WTC11 (cell line): ENCODE measurements at regions not wholly inside any gene's neighbourhood (a gene's known extent, or its start where the extent isn't known, plus 50 kb on each side); places are given as distances from the start of the nearest gene placed in this dataset.

ENCODE experiments used
- ATF1 ChIP-seq: sonication (generic); formaldehyde crosslinking; IDR thresholded peaks from 2 replicates; pipeline ENCODE4 v1.8.1; 2023; ENCODE audit warnings: mild to moderate bottlenecking, moderate library complexity, missing genetic modification reagents
- CREB1 ChIP-seq: sonication (generic); formaldehyde crosslinking; IDR thresholded peaks from 2 replicates; pipeline ENCODE4 v1.8.0; 2023; ENCODE audit warnings: mild to moderate bottlenecking, missing genetic modification reagents
- ELF4 ChIP-seq: sonication (generic); formaldehyde crosslinking; IDR thresholded peaks from 2 replicates; pipeline ENCODE4 v1.8.1; 2022; ENCODE audit warnings: low read depth, mild to moderate bottlenecking, moderate library complexity, missing genetic modification reagents
- FOXJ3 ChIP-seq: sonication (generic); formaldehyde crosslinking; IDR thresholded peaks from 2 replicates; pipeline ENCODE4 v1.9.0; 2021; ENCODE audit warnings: missing genetic modification reagents, mild to moderate bottlenecking, borderline replicate concordance
- FOXP1 ChIP-seq: sonication (generic); formaldehyde crosslinking; IDR thresholded peaks from 2 replicates; pipeline ENCODE4 v1.8.0; 2022; ENCODE audit warnings: missing genetic modification reagents, mild to moderate bottlenecking, moderate library complexity, borderline replicate concordance
- TEAD4 ChIP-seq: sonication (generic); formaldehyde crosslinking; IDR thresholded peaks from 2 replicates; pipeline ENCODE4 v1.8.0; 2022; ENCODE audit warnings: mild to moderate bottlenecking, missing genetic modification reagents
- ZNF121 ChIP-seq: sonication (generic); formaldehyde crosslinking; IDR thresholded peaks from 2 replicates; pipeline ENCODE4 v1.8.0; 2023; ENCODE audit warnings: missing genetic modification reagents
- TF ChIP-seq, protein P1 (sequence below): fragments of 200-600 bp; IDR thresholded peaks from 2 replicates; pipeline ENCODE4 v1.8.0; 2022; ENCODE audit warnings: antibody characterized with exemption
- TF ChIP-seq, protein P2 (sequence below): fragments of 250-450 bp; sonication (Bioruptor Pico); conservative IDR thresholded peaks from 2 replicates; pipeline ENCODE4 v1.9.0; 2021; ENCODE audit warnings: mild to moderate bottlenecking
- TF ChIP-seq, protein P3 (sequence below): sonication (generic); formaldehyde crosslinking; IDR thresholded peaks from 2 replicates; pipeline ENCODE4 v1.8.1; 2023; ENCODE audit warnings: mild to moderate bottlenecking, missing genetic modification reagents, borderline replicate concordance
- TF ChIP-seq, protein P4 (sequence below): sonication (generic); formaldehyde crosslinking; IDR thresholded peaks from 2 replicates; pipeline ENCODE4 v1.8.1; 2022; ENCODE audit warnings: mild to moderate bottlenecking, moderate library complexity, missing genetic modification reagents
- TF ChIP-seq, protein P5 (sequence below): sonication (generic); formaldehyde crosslinking; IDR thresholded peaks from 2 replicates; pipeline ENCODE4 v1.8.0; 2022; ENCODE audit warnings: mild to moderate bottlenecking, missing genetic modification reagents

DNA sequence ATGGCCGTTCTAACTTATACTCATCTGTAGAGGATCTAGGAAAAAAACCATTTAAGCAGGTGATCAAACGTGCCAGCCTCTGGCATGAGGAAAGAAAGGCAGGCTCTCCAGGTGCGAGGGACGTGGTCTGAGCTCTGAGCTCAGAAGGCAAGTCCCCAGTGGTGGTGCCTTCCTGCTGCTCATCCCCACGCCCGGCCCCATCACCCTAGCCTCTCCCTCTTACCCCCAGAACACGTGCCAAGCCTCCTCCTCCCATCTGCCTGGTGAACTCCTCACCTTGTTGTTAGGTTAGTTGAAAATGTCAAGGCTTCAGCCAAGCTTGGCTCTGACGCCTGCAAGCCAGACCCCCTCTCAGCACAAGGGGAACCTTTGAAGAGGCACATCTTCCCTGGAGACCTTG, 571.2 kb upstream of the MKI67 start:
- TF ChIP-seq, protein P1, sequence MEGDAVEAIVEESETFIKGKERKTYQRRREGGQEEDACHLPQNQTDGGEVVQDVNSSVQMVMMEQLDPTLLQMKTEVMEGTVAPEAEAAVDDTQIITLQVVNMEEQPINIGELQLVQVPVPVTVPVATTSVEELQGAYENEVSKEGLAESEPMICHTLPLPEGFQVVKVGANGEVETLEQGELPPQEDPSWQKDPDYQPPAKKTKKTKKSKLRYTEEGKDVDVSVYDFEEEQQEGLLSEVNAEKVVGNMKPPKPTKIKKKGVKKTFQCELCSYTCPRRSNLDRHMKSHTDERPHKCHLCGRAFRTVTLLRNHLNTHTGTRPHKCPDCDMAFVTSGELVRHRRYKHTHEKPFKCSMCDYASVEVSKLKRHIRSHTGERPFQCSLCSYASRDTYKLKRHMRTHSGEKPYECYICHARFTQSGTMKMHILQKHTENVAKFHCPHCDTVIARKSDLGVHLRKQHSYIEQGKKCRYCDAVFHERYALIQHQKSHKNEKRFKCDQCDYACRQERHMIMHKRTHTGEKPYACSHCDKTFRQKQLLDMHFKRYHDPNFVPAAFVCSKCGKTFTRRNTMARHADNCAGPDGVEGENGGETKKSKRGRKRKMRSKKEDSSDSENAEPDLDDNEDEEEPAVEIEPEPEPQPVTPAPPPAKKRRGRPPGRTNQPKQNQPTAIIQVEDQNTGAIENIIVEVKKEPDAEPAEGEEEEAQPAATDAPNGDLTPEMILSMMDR: no peak
- TF ChIP-seq, protein P2, sequence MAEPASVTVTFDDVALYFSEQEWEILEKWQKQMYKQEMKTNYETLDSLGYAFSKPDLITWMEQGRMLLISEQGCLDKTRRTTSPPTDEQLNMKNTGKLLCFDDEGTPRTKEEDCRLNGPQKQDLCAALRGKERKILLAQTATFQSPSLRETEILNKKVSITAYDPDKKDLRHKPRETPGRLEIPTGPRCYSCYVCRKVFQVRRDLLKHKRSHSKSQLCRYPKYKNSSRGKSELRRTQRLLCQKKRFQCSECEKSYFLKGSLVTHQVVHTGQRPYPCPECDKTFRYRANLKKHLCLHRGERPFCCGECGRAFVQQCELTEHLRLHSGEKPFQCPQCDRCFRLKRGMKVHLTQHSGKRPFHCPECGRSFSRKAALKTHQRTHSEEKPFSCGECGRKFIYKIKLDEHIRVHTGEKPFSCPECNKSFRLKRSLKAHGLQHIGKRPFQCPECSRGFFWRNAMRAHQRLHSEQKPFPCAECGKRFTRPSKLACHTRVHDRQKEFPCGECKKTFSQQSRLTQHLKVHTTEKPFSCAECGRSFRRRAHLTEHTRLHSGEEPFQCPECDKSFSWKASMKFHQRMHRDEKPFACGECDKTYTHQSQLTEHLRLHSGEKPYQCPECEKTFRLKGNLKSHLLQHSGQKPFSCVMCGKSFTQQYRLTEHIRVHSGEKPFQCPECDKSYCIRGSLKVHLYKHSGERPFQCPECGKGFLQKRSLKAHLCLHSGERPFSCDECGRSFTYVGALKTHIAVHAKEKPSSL (CRISPR knock-in tag): no peak
- TF ChIP-seq ELF4 (CRISPR knock-in tag) (no peak), CREB1 (CRISPR knock-in tag) (no peak), ATF1 (CRISPR knock-in tag) (no peak), FOXP1 (CRISPR knock-in tag) (no peak), FOXJ3 (no peak), TEAD4 (CRISPR knock-in tag) (no peak), ZNF121 (CRISPR knock-in tag) (no peak)
- TF ChIP-seq, protein P3, sequence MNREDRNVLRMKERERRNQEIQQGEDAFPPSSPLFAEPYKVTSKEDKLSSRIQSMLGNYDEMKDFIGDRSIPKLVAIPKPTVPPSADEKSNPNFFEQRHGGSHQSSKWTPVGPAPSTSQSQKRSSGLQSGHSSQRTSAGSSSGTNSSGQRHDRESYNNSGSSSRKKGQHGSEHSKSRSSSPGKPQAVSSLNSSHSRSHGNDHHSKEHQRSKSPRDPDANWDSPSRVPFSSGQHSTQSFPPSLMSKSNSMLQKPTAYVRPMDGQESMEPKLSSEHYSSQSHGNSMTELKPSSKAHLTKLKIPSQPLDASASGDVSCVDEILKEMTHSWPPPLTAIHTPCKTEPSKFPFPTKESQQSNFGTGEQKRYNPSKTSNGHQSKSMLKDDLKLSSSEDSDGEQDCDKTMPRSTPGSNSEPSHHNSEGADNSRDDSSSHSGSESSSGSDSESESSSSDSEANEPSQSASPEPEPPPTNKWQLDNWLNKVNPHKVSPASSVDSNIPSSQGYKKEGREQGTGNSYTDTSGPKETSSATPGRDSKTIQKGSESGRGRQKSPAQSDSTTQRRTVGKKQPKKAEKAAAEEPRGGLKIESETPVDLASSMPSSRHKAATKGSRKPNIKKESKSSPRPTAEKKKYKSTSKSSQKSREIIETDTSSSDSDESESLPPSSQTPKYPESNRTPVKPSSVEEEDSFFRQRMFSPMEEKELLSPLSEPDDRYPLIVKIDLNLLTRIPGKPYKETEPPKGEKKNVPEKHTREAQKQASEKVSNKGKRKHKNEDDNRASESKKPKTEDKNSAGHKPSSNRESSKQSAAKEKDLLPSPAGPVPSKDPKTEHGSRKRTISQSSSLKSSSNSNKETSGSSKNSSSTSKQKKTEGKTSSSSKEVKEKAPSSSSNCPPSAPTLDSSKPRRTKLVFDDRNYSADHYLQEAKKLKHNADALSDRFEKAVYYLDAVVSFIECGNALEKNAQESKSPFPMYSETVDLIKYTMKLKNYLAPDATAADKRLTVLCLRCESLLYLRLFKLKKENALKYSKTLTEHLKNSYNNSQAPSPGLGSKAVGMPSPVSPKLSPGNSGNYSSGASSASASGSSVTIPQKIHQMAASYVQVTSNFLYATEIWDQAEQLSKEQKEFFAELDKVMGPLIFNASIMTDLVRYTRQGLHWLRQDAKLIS (CRISPR knock-in tag): no peak
- TF ChIP-seq, protein P4, sequence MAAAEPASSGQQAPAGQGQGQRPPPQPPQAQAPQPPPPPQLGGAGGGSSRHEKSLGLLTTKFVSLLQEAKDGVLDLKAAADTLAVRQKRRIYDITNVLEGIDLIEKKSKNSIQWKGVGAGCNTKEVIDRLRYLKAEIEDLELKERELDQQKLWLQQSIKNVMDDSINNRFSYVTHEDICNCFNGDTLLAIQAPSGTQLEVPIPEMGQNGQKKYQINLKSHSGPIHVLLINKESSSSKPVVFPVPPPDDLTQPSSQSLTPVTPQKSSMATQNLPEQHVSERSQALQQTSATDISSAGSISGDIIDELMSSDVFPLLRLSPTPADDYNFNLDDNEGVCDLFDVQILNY (CRISPR knock-in tag): no peak
- TF ChIP-seq, protein P5, sequence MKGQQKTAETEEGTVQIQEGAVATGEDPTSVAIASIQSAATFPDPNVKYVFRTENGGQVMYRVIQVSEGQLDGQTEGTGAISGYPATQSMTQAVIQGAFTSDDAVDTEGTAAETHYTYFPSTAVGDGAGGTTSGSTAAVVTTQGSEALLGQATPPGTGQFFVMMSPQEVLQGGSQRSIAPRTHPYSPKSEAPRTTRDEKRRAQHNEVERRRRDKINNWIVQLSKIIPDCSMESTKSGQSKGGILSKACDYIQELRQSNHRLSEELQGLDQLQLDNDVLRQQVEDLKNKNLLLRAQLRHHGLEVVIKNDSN (CRISPR knock-in tag): no peak
